HG02588 (cell line): ENCODE measurements at regions not wholly inside any gene's neighbourhood (a gene's known extent, or its start where the extent isn't known, plus 50 kb on each side); places are given as distances from the start of the nearest gene placed in this dataset.

Experiments
- ATAC-seq: cut with Tn5 transposase; IDR thresholded peaks from one replicate; pipeline ENCODE4 v1.9.1; 2021; ENCODE audit warnings: mild to moderate bottlenecking, moderate library complexity; ENCODE audit not compliant: unreplicated experiment

DNA sequence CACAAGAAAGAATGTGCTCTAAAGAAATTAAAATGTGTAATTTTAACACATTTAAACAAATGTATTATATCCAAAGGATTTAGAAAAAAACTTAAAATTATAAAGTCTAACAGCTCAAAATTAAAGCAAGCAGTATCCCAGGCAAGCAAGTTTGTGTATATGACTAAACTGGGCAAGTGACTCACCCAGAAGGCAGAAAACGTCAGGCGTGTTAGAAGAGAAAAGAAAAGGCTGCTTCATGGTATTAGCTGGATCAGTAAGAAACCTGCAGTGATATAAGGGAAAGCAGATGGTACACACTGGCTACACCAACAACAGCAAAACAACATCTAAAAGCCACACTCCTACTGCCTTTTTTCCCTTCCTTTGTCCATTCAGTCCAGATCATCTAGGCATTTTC, 250.6 kb upstream of the NDST3 start:
- no peak for ATAC-seq

- no peak for ATAC-seq
Observed at GRCh38 chr4:117784266-117784665, 250.0 kb upstream of the NDST3 start.

GRCh38 chr4:117786566-117786965, 247.7 kb upstream of the NDST3 start:
- no peak for ATAC-seq

- no peak for ATAC-seq
Observed at GRCh38 chr4:117793845-117794480, 240.3 kb upstream of the NDST3 start.

DNA sequence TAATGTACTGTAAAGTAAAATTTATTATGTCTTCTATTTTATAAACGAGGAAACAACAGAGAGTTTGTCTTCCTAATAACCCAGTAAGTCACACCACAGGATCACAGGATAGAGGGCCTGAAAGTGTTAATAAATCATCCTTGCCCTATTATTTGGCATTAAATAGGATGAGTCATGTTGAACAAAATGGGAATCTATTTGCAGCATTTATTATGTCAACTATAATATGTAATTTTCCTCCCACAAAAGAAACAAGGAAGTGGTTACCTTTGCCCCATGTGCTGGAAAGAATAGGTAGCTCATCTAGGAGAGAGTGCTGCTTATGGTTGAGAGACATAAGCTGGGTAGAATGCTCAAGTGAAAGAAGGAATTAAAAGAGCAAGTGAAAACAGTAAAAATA, 237.6 kb upstream of the NDST3 start:
- no peak for ATAC-seq

DNA sequence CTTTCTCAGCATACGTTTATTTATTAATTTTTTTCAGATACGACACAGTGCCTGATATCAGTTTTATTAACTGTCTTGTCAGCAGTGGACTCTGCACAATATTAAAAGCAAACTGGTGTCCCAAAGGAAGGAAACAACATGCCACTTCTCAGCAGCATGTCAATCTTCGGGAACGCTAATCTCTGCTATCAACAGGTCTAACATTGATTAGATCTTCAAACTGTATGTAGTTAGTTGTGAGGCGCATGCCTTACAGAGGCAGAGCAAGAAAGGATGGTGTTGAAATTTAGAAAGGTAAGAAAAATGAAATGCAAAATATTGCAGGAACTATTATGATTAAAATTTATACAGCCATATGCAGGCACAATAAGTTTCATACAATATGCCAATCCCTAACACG, 233.7 kb upstream of the NDST3 start:
- ATAC-seq, result no peak

GRCh38 chr4:117801756-117802155, 232.5 kb upstream of the NDST3 start:
- no peak for ATAC-seq

GRCh38 chr4:117811731-117812130, 222.6 kb upstream of the NDST3 start:
- ATAC-seq, result no peak

GRCh38 chr4:117814277-117815246, 219.7 kb upstream of the NDST3 start:
- no peak for ATAC-seq

- ATAC-seq, result no peak
Observed at GRCh38 chr4:117817301-117817700, 217.0 kb upstream of the NDST3 start.

GRCh38 chr4:117821834-117822233, 212.5 kb upstream of the NDST3 start:
- ATAC-seq, result no peak

DNA sequence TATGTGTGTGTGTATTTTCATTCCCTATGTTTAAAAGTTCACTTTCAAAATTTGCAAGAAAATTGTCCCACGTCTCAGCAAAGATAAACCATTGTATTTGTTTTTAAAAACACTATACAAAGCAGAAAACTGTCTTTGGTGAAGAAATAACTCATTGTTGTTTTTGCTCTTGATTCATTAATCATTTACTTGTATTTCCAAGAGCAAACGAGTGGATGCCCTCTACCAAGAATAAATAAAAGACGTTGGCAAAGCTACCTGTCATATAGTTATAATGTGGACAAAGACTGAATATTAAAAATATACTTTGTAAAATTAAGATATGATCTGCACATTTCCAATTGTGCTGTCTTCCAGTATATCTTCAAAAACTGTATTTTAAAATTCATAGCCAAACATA, 210.9 kb upstream of the NDST3 start:
- ATAC-seq, result no peak

- no peak for ATAC-seq
Observed at GRCh38 chr4:117825600-117825999, 208.7 kb upstream of the NDST3 start.

- ATAC-seq, result no peak
Observed at GRCh38 chr4:117831060-117831683, 203.1 kb upstream of the NDST3 start.

DNA sequence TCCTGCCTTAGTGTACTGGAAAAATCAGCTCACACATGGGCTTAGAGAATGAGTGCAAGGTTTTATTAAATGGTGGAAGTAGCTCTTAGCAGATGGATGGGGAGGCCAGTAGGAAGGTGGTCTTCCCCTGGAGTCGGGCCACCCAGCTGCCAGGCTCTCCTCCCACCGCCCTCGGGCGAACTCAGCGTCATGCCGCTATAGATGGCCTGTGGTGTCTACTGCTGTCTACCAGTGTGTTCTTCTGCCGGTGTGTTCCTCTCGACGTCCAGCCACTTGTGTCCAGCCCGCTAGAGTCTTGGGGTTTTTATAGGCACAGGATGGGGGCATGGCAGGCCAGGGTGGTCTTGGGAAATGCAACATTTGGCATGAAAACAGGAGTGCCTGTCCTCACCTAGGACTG, 198.7 kb upstream of the NDST3 start:
- ATAC-seq, result no peak

DNA sequence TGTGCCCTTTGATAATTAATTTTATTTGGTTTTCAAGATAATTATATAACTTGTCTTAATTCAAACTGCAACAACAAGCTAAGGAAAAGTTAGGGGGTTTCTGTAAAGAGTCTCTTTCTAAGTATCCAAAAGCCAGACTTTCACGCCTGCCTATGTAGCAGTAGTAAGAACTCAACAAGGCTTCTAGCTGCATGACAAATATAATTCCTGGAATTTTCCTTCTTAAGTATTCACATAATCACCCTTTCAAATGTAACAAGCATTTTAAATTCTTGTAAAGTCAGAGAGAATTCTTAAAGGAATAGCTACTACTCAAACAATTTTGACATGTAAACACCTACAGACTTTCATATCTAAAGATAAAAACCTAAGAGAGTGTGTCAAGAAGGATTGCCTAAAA, 189.7 kb upstream of the NDST3 start:
- ATAC-seq, result no peak

DNA sequence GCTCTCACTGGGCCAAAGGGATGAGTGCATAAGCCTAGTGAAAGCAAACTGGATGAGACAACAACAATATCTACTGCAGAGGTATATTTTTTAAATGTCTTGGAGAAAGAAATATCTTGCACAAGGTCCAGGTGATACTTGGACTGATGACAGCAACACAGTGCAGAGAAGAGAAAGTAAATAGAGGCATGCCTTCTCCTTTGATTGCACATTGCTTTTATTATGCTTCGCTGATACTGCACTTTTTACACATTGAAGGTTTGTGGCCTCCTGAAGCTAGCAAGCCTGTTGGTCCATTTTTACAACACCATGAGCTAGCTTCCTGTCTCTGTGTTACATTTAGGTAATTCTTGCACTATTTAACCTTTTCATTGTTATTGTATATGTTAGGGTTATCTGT, 189.0 kb upstream of the NDST3 start:
- no peak for ATAC-seq

DNA sequence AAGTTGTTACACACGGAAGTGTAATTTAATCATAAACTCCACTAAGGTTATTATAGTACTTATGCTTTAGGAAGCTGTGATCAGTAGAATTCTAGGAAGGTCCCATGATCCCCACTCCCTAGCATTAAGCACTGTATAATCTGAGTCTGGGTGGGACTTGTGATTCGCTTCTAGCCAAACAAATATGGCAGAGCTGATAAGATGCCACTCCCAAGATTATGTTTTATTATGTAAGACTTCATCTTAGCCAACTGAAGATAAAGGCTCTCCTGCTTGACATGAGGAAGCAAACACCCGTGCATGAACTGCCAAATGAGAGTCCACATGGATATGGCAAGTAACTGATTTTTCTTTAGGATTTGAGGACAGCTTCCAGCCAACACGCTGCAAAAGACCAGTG, 186.4 kb upstream of the NDST3 start:
- no peak for ATAC-seq

- ATAC-seq, result no peak
Observed at GRCh38 chr4:117868201-117868600, 166.1 kb upstream of the NDST3 start.

GRCh38 chr4:117873779-117874178, 160.5 kb upstream of the NDST3 start:
- ATAC-seq, result no peak

DNA sequence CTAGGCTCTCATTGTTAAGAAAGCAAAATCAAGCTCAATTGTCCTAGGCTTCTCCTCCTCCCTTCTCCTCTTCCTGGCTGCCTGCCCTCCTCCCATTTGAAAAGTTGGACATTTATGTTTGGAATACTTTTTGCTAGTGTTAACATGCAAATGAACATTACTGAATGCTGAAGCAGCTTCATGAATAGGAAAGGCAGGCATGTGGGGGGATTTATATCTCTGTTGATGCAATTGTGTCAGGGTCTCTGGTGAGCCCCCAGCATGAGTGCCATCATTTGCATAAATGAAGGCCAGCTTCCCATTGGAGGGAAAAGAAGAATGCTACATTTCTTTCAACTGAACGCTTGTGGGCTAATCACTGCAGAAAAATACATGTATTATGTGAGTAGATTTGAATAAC, 160.1 kb upstream of the NDST3 start:
- no peak for ATAC-seq

DNA sequence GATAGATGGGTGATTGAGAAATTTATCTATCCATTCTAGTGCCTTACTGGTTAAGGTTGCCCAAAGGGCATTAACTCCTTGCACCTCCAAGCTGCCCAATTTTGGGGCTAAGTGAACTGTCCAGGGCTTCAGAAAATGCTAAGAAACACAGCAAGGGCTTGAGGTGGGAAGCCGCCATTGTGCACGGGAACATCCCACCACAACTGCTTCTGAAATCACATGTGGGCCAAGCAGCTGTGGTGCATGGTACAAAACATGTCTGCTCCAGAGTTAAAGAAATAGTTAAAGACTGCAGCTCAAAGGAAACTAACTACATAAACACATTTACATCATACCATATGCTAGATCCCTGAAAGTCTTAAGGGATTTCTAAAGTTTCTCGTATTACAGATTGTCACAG, 144.3 kb upstream of the NDST3 start:
- ATAC-seq, result no peak
